ENCODE measurements at regions not wholly inside any gene's neighbourhood (a gene's known extent, or its start where the extent isn't known, plus 50 kb on each side); places are given as distances from the start of the nearest gene placed in this dataset.

GRCh38 chr5:35458824-35459207, 158.8 kb upstream of the SPEF2 start:
- H3K9ac ChIP-seq (ENCODE audit: low read length), result no peak overlapping the region
- H4K91ac ChIP-seq (ENCODE audit: low read depth, low read length), result no peak overlapping the region
- H3K9me3 ChIP-seq (ENCODE audit: insufficient read depth, low read depth, low read length), result no peaks in the 10 kb centered on the region
- H2AFZ ChIP-seq (ENCODE audit: insufficient read depth, low read length, poor library complexity), result no peak overlapping the region
- H3K23ac ChIP-seq (ENCODE audit: low read length), result no peak overlapping the region
- H2BK5ac ChIP-seq (ENCODE audit: low read depth, low read length, poor library complexity), result no peak overlapping the region
- H4K8ac ChIP-seq (ENCODE audit: low read depth, low read length), result no peak overlapping the region
- WGBS (ENCODE audit: extremely low coverage, insufficient coverage, insufficient read length), result no CpG with 5 or more reads among the region's 1 CpG
- H3K18ac ChIP-seq (ENCODE audit: low read length), result no peak overlapping the region
- no peak overlapping the region for H2AK5ac ChIP-seq (ENCODE audit: low read length)
- H3K79me1 ChIP-seq (ENCODE audit: low read length), result no peaks in the 10 kb centered on the region
- H3K14ac ChIP-seq (ENCODE audit: low read length), result no peak overlapping the region
- no peak overlapping the region for H3K4me2 ChIP-seq (ENCODE audit: low read length)
- no peaks in the 10 kb centered on the region for H3K27me3 ChIP-seq (ENCODE audit: insufficient read depth, low read length)
- DNase-seq, result no peak
- no peaks in the 10 kb centered on the region for H3K79me2 ChIP-seq (ENCODE audit: control insufficient read depth, insufficient read depth, low read length, poor library complexity)
- no peak overlapping the region for H3K4ac ChIP-seq (ENCODE audit: low read depth, low read length)
- H3K36me3 ChIP-seq (ENCODE audit: control insufficient read depth in 1 of 2, insufficient read depth in 2 of 2, low read length in 2 of 2), result no peaks in the 10 kb centered on the region
- H3K4me3 ChIP-seq (ENCODE audit: low read depth, low read length), result no peak overlapping the region
- H3K4me1 ChIP-seq (ENCODE audit: control insufficient read depth in 1 of 2, insufficient read depth in 2 of 2, low read length in 2 of 2), result no peaks in the 10 kb centered on the region
- no peak overlapping the region for H3K27ac ChIP-seq (ENCODE audit: low read depth, low read length)
- no peak overlapping the region for H2BK120ac ChIP-seq (ENCODE audit: insufficient read depth, low read length, poor library complexity)
- no peak overlapping the region for H4K12ac ChIP-seq (ENCODE audit: low read depth, low read length)
- H2BK12ac ChIP-seq (ENCODE audit: low read length), result no peak overlapping the region

GRCh38 chr5:35457912-35458823, 159.5 kb upstream of the SPEF2 start:
- Histone ChIP-seq H2AFZ (ENCODE audit: insufficient read depth, low read length, poor library complexity) (no peak overlapping the region), H3K4me2 (ENCODE audit: low read length) (no peak overlapping the region), H2AK5ac (ENCODE audit: low read length) (no peak overlapping the region), H3K79me2 (ENCODE audit: control insufficient read depth, insufficient read depth, low read length, poor library complexity) (no peaks in the 10 kb centered on the region), H3K79me1 (ENCODE audit: low read length) (no peaks in the 10 kb centered on the region), H3K23ac (ENCODE audit: low read length) (no peak overlapping the region), H2BK5ac (ENCODE audit: low read depth, low read length, poor library complexity) (no peak overlapping the region), H2BK12ac (ENCODE audit: low read length) (no peak overlapping the region), H3K27ac (ENCODE audit: low read depth, low read length) (no peak overlapping the region), H3K18ac (ENCODE audit: low read length) (no peak overlapping the region), H4K8ac (ENCODE audit: low read depth, low read length) (no peak overlapping the region), H3K27me3 (ENCODE audit: insufficient read depth, low read length) (no peaks in the 10 kb centered on the region), H3K14ac (ENCODE audit: low read length) (no peak overlapping the region), H2BK120ac (ENCODE audit: insufficient read depth, low read length, poor library complexity) (no peak overlapping the region), H3K4me1 (ENCODE audit: control insufficient read depth in 1 of 2, insufficient read depth in 2 of 2, low read length in 2 of 2) (no peaks in the 10 kb centered on the region), H3K4ac (ENCODE audit: low read depth, low read length) (no peak overlapping the region), H3K9ac (ENCODE audit: low read length) (no peak overlapping the region), H4K91ac (ENCODE audit: low read depth, low read length) (no peak overlapping the region), H4K12ac (ENCODE audit: low read depth, low read length) (no peak overlapping the region), H3K9me3 (ENCODE audit: insufficient read depth, low read depth, low read length) (no peaks in the 10 kb centered on the region), H3K36me3 (ENCODE audit: control insufficient read depth in 1 of 2, insufficient read depth in 2 of 2, low read length in 2 of 2) (no peaks in the 10 kb centered on the region), H3K4me3 (ENCODE audit: low read depth, low read length) (no peak overlapping the region)
- no CpG with 5 or more reads among the region's 5 CpGs for WGBS (ENCODE audit: extremely low coverage, insufficient coverage, insufficient read length)
- no peak for DNase-seq

- Histone ChIP-seq H2AFZ (ENCODE audit: insufficient read depth, low read length, poor library complexity) (no peak overlapping the region), H3K27ac (ENCODE audit: low read depth, low read length) (no peak overlapping the region), H3K18ac (ENCODE audit: low read length) (no peak overlapping the region), H4K91ac (ENCODE audit: low read depth, low read length) (no peak overlapping the region), H4K12ac (ENCODE audit: low read depth, low read length) (no peak overlapping the region), H4K8ac (ENCODE audit: low read depth, low read length) (no peak overlapping the region), H3K4me1 (ENCODE audit: control insufficient read depth in 1 of 2, insufficient read depth in 2 of 2, low read length in 2 of 2) (no peaks in the 10 kb centered on the region), H3K4me2 (ENCODE audit: low read length) (no peak overlapping the region), H2BK5ac (ENCODE audit: low read depth, low read length, poor library complexity) (no peak overlapping the region), H2BK120ac (ENCODE audit: insufficient read depth, low read length, poor library complexity) (no peak overlapping the region), H2AK5ac (ENCODE audit: low read length) (no peak overlapping the region), H3K14ac (ENCODE audit: low read length) (no peak overlapping the region), H3K9me3 (ENCODE audit: insufficient read depth, low read depth, low read length) (no peaks in the 10 kb centered on the region), H3K4ac (ENCODE audit: low read depth, low read length) (no peak overlapping the region), H3K79me1 (ENCODE audit: low read length) (no peaks in the 10 kb centered on the region), H3K4me3 (ENCODE audit: low read depth, low read length) (no peak overlapping the region), H3K79me2 (ENCODE audit: control insufficient read depth, insufficient read depth, low read length, poor library complexity) (no peaks in the 10 kb centered on the region), H3K23ac (ENCODE audit: low read length) (no peak overlapping the region), H3K27me3 (ENCODE audit: insufficient read depth, low read length) (no peaks in the 10 kb centered on the region), H3K9ac (ENCODE audit: low read length) (no peak overlapping the region), H3K36me3 (ENCODE audit: control insufficient read depth in 1 of 2, insufficient read depth in 2 of 2, low read length in 2 of 2) (no peaks in the 10 kb centered on the region), H2BK12ac (ENCODE audit: low read length) (no peak overlapping the region)
- no CpG with 5 or more reads among the region's 1 CpG for WGBS (ENCODE audit: extremely low coverage, insufficient coverage, insufficient read length)
- DNase-seq, result peak; percentile 63 to 74
Observed at GRCh38 chr5:35456506-35456905, 161.2 kb upstream of the SPEF2 start.

GRCh38 chr5:35454011-35454525, 163.6 kb upstream of the SPEF2 start:
- Histone ChIP-seq H3K4ac (ENCODE audit: low read depth, low read length) (no peak overlapping the region), H3K27ac (ENCODE audit: low read depth, low read length) (no peak overlapping the region), H3K79me2 (ENCODE audit: control insufficient read depth, insufficient read depth, low read length, poor library complexity) (no peaks in the 10 kb centered on the region), H3K9me3 (ENCODE audit: insufficient read depth, low read depth, low read length) (no peaks in the 10 kb centered on the region), H3K9ac (ENCODE audit: low read length) (no peak overlapping the region), H3K4me2 (ENCODE audit: low read length) (no peak overlapping the region), H3K4me3 (ENCODE audit: low read depth, low read length) (no peak overlapping the region), H3K79me1 (ENCODE audit: low read length) (no peaks in the 10 kb centered on the region), H4K12ac (ENCODE audit: low read depth, low read length) (no peak overlapping the region), H3K23ac (ENCODE audit: low read length) (no peak overlapping the region), H2BK5ac (ENCODE audit: low read depth, low read length, poor library complexity) (no peak overlapping the region), H3K36me3 (ENCODE audit: control insufficient read depth in 1 of 2, insufficient read depth in 2 of 2, low read length in 2 of 2) (no peaks in the 10 kb centered on the region), H4K8ac (ENCODE audit: low read depth, low read length) (no peak overlapping the region), H2AFZ (ENCODE audit: insufficient read depth, low read length, poor library complexity) (no peak overlapping the region), H2BK120ac (ENCODE audit: insufficient read depth, low read length, poor library complexity) (no peak overlapping the region), H3K4me1 (ENCODE audit: control insufficient read depth in 1 of 2, insufficient read depth in 2 of 2, low read length in 2 of 2) (no peaks in the 10 kb centered on the region), H3K18ac (ENCODE audit: low read length) (no peak overlapping the region), H4K91ac (ENCODE audit: low read depth, low read length) (no peak overlapping the region), H3K14ac (ENCODE audit: low read length) (no peak overlapping the region), H2BK12ac (ENCODE audit: low read length) (no peak overlapping the region), H3K27me3 (ENCODE audit: insufficient read depth, low read length) (no peaks in the 10 kb centered on the region), H2AK5ac (ENCODE audit: low read length) (no peak overlapping the region)
- WGBS (ENCODE audit: extremely low coverage, insufficient coverage, insufficient read length), result no CpG with 5 or more reads among the region's 3 CpGs
- DNase-seq, result no peak

All from trophoblast cell (in vitro differentiated cells and primary cell).